A673 (cell line): ENCODE measurements at regions not wholly inside any gene's neighbourhood (a gene's known extent, or its start where the extent isn't known, plus 50 kb on each side); places are given as distances from the start of the nearest gene placed in this dataset.

Source experiments
- EZH2 ChIP-seq: fragments of 200-600 bp; sonication (generic); IDR thresholded peaks from 2 replicates; pipeline ENCODE4 v1.6.1; 2017; ENCODE audit warnings: borderline replicate concordance, low read depth, mild to moderate bottlenecking, mixed read lengths, antibody characterized with exemption, low read length; ENCODE audit not compliant: poor library complexity, severe bottlenecking
- TF ChIP-seq, protein P1 (sequence below): fragments of 300-800, 200-600 bp; sonication (generic); conservative IDR thresholded peaks from 2 replicates; pipeline ENCODE4 v1.5.1; 2017; ENCODE audit warnings: low read depth, mild to moderate bottlenecking, antibody characterized with exemption, low read length, moderate library complexity, mixed read lengths

DNA sequence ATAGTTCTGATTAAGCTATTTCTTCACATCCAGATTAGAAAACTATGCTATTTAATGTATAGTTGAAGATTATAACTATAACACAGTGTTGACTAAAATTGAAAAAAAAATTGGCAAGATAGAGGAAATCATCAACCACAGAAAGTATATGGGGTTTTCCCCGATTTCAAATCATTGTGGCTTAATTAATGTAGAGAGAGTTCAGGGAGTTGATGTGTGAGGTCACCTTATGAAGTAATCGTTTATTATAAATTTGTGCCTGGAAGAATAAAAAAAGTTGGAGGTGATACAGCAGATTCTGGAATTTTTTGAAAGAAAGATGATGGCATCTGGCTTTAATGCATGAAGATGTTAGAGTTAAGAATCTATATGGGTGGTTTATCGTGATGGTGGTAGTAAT is 84.3 kb downstream of the PTGS2 start:
- TF ChIP-seq, protein P1, sequence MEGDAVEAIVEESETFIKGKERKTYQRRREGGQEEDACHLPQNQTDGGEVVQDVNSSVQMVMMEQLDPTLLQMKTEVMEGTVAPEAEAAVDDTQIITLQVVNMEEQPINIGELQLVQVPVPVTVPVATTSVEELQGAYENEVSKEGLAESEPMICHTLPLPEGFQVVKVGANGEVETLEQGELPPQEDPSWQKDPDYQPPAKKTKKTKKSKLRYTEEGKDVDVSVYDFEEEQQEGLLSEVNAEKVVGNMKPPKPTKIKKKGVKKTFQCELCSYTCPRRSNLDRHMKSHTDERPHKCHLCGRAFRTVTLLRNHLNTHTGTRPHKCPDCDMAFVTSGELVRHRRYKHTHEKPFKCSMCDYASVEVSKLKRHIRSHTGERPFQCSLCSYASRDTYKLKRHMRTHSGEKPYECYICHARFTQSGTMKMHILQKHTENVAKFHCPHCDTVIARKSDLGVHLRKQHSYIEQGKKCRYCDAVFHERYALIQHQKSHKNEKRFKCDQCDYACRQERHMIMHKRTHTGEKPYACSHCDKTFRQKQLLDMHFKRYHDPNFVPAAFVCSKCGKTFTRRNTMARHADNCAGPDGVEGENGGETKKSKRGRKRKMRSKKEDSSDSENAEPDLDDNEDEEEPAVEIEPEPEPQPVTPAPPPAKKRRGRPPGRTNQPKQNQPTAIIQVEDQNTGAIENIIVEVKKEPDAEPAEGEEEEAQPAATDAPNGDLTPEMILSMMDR, result no peak
- TF ChIP-seq EZH2, result no peak
